ENCODE measurements at regions not wholly inside any gene's neighbourhood (a gene's known extent, or its start where the extent isn't known, plus 50 kb on each side); places are given as distances from the start of the nearest gene placed in this dataset.

DNA sequence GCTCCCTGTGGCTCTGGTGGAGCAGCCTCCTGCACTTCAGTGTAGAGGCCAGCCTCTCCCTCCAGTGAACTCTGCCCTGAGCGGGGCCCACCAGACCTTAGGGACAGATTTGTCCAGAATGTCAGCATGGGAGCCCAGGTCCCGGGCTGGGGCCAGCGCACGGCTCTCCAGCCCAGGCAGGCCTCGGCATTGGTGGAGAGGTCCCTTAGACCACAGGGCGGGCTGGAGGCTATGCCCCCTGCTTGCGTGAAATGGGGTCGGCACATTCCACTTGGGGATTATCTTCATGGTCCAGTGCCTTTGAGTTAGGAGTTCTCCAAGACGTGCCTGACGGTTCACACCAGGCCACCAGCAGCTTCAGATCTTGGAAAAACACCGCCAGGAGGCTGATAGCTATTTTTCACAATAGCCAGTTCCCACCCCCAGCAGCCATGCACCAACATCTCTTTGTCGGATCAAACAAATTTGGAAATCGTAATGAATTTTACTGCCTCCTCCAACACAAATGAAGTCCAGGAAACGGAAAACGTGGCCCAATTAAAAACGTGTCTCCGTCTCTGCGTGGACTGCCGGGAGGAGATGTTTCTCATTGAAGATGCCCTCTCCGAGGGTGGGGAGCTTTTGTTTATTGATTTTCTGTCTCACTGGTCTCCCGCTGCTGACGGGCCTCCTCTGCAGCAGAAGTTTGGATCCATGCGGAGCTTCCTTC is 110.0 kb upstream of the CIBAR2 start:
- TF ChIP-seq, protein P1, sequence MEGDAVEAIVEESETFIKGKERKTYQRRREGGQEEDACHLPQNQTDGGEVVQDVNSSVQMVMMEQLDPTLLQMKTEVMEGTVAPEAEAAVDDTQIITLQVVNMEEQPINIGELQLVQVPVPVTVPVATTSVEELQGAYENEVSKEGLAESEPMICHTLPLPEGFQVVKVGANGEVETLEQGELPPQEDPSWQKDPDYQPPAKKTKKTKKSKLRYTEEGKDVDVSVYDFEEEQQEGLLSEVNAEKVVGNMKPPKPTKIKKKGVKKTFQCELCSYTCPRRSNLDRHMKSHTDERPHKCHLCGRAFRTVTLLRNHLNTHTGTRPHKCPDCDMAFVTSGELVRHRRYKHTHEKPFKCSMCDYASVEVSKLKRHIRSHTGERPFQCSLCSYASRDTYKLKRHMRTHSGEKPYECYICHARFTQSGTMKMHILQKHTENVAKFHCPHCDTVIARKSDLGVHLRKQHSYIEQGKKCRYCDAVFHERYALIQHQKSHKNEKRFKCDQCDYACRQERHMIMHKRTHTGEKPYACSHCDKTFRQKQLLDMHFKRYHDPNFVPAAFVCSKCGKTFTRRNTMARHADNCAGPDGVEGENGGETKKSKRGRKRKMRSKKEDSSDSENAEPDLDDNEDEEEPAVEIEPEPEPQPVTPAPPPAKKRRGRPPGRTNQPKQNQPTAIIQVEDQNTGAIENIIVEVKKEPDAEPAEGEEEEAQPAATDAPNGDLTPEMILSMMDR (conservative IDR thresholded peaks at IDR 0.05): no peak
- no peak for TF ChIP-seq EZH2 (IDR thresholded peaks at IDR 0.05; ENCODE audit: low read depth)

All from PC-9 (cell line).